Retina (tissue), 1 donor: ENCODE measurements at regions not wholly inside any gene's neighbourhood (a gene's known extent, or its start where the extent isn't known, plus 50 kb on each side); places are given as distances from the start of the nearest gene placed in this dataset.
"Not testable (repeated sequence)": the region's sequence is repeated elsewhere in the genome, so short reads cannot be mapped to it uniquely, and the experiment has no call there.

Experiments used
- DNase-seq: peaks from one replicate; pipeline ENCODE4 v3.0.0-alpha.2; 2016

DNA sequence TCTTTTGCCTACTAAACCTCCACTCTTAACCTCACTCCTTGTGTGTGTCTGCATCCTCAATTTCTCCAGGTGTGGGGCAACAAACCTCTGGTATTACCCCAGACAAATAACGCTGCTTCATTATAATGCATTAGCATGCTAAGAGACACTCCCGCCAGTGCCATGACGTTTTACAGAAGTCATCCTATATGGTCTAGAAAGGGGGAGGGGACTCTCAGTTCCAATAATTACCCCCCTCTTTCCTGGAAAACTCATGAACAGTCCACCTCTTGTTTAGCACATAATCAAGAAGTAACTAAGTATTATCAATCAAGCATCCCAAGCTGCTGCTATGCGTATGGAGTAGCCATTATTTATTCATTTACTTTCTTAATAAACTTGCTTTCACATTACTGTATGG is 364.5 kb downstream of the TYW1 start:
- no peak for DNase-seq

DNA sequence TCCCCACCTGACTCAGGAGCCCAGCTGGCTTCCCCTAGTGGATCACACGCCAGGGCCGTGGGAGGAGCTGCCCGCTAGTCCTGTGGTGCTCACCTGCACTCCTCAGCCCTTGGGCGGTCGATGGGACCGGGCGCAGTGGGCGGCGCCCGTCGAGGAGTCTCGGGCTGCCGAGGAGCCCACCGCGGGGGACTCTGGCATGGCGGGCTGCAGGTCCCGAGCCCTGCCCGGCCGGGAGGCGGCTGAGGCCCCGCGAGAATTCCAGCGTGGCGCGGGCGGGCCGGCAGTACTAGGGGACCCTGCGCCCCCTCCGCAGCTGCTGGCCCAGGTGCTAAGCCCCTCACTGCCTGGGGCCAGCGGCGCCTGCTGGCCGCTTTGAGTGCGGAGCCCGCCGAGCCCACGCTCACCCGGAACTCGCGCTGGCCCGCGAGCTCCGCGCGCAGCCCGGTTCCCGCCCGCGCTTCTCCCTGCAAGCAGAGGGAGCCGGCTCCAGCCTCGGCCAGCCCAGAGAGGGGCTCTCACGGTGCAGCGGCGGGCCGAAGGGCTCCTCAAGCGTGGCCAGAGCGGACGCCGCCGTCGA is 367.9 kb downstream of the TYW1 start:
- no peak for DNase-seq

DNA sequence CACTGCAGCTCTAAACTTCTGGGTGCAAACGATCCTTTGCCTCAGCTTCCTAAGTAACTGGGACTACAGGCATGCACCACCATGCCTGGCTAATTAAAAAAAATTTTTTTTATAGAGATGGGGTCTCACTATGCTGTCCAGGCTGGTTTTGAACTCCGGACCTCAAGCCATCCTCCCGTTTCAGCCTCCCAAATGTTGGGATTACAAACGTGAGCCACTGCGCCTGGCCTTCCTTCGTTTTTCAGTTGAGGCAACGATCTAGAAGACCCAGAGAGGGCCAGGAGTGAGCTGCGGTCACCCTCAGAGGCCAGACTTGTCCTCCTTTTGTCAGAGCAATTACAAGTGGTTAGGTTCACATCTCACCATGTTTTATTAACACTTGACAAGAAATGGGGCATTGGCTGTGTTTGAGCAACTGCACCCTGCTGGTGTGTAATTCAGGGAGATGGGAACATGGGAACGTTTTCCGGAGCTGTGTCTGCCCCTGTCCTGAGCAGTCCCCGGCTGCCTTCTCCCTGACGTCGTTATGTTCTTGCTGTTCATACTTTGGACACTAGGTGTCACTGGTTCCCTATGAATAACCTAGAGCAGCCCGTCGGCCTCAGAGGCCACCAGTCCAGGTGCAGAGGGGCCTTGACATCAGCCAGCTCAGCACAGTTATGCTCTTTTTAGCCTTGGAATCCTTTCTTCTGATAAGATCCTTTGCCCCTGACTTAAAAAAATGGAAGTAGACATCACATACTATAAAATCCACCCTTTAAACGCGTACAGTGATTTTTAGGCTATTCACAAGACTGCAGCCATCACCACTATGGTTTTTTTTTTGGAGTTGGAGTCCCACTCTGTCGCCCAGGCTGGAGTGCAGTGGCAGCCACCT is 375.0 kb downstream of the TYW1 start:
- peak; percentile 87 for DNase-seq

GRCh38 chr7:67373389-67373788 is 376.8 kb downstream of the TYW1 start:
- not testable (repeated sequence) for DNase-seq

DNA sequence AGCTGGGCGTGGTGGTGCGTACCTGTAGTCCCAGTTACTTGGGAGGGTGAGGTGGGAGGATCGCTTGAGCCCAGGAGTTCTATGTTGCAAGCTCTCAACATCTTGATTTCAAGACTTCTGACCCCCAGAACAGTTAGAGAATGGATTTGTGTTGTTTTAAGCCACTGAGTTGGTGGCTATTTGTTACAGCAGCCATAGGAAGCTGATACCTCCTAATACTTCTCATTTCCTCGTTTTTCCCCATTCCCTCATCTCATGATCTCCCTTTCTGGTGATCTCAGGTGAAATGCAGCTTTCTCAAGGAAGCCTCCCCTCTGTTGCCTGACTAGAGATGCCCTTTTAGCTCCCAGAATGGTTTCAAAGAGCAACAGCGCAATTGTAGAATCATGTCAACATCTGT is 378.8 kb downstream of the TYW1 start:
- DNase-seq, result no peak

DNA sequence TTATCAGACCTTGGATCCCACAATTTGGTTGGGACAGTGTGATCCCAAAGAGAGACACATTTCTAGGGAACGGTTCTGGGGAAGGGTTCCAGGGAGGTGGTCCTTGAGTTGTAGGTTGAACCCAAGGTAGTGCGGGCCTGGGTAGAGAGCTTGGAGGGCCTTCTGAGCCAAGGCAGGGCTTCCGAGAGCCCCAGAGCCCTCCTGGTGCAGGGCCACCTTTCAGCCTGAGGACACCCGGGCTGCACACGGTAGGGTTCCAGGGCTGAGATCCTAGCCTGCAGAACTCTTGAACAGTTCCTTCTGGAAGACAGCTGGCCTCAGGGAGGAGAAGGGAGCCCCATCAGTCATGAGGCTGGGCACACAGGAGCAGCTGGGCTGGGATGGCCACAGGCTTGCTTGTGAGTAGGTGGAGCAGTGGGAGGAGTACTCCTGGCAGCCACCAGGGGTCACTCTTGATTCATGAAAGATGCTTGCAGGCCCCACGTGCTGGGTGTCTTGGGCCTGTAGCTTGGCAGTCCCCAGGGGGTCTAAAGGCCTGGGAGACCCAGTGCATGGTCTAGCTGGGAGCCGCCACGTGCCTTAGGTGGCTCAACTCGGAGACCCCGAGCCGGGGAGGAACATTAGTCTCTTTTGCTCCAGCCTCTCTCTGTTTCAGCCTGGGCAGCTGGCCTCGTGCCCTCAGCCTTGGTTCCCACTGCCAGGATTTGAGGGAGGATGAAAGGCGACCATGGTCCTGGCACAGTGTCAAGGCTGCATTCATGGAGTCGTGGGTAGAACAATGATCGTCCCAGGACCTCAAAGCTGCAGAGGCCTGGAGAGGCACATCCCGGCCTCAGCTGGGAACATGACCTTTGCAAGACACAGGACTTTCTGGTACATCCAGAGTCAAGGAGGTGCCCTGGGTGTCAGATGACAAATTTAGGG is 381.6 kb downstream of the TYW1 start:
- DNase-seq, result peak; percentile 90

- DNase-seq, result no peak
Observed at GRCh38 chr7:67380326-67380725, 383.7 kb downstream of the TYW1 start.

- DNase-seq, result no peak
Observed at GRCh38 chr7:67380858-67381257, 384.2 kb downstream of the TYW1 start.

- no peak for DNase-seq
Observed at GRCh38 chr7:67387851-67388250, 391.2 kb downstream of the TYW1 start.

DNA sequence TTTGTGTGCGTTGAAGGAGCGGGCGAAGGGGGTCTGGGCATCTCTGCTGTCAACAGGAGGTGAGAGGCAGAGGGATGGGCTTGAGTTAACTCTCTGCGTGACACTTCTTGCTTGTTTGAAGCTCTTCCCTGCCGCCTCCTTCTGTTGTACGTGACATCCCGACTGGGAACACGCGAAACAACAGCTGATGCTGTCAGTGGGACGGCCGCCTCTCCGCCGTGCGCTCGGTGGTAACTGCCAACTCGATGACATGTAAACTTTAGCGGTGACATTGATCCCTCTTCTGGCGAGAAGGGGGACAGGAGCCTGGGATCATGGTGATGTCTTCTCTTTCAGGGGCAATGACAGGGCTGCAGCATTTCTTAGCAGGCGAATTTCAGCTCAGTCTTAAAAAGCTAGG is 394.5 kb downstream of the TYW1 start:
- DNase-seq, result peak; percentile 48

- DNase-seq, result no peak
Observed at GRCh38 chr7:67392596-67393438, 396.2 kb downstream of the TYW1 start.

DNA sequence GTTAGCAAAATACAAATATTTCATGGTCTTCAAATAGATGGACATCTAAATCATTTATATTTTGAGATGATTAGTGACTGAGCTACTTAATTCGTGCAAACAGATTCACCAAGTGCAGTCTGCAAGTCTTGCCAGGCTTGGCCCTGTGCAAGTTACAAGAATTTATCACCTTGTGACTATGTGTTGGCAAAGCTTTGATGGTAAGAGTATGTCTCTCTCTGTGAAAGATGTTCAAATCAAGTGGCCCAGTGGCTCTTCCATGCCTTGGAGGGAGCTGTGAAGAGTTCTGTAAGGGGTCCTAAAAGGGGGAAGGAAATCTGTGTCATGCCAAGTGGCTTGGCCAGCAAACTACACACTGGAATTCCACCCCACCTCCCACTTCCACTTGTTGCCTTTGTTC is 397.3 kb downstream of the TYW1 start:
- no peak for DNase-seq

DNA sequence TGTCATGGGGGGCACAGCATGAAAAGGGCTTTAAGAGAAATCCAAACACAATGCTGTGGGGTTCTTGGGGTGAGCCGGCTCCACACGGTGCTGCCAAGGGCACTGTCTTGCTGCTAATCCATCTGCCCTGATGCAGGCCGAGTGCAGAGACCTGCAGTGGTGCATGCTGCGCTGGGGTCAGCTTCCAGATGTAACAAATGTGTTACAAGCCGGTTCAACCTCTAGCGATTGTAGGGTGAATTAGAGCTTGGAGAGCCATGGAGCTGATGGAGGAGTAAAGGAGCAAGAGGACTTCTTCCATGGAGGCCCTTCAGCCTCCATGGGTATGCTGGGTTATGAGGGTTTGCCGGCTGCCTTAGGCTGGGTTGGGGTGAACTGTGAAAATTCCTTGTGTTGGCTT is 402.3 kb downstream of the TYW1 start:
- DNase-seq, result no peak

DNA sequence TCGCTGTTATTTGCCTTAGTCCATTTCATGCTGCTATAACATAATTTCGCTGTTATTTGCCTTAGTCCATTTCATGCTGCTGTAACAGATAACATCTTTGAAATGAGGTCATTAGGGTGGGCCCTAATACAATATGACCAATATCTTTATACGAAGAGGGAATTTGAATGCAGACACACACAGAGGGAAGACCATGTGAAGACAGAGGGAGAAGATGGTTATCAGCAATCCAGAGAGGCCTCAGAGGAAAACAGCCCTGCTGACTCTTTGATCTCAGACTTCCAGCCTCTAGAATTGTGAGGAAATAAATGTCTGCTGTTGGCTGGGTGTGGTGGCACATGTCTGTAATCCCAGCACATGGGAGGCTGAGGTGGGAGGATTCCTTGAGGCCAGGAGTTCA is 404.9 kb downstream of the TYW1 start:
- DNase-seq, result no peak

DNA sequence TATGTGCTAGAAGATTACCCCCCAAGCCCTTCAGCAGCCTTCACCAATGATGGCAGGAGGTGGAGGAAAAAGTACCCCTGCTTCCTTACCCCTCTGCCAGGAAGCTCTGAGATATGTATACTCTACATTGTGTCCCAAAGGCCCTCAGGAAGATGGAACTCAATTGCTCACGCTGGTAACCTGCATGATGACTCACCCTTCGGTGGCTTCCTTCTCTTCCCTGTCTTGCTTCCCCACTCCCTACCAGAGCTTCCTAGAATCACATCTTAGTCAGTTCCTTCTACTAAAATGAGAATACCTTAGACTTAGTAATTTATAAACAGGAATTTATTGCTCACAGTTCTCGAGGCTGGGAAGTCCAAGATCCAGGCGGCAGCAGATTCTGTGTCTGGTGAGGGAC is 405.6 kb downstream of the TYW1 start:
- no peak for DNase-seq

DNA sequence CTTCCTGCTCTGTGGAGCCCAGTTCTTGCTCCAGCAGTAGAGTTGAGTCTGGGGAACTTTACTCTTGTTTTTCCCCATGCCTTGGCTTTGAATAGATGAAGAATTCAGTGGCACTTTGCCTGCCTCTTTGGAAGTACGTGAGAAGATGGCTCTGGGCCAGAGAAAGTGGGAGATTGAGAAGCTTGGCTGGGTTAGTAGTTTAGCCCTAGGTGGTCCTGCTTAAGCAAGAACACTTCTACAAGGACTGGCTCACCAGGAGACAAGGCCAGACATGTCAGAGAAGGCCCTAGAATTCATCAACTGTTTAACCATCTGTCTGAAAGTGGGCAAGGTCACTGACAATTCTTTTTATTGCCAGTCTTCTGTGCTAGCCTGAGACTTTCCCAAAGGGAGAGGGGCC is 410.3 kb downstream of the TYW1 start:
- peak; percentile 10 for DNase-seq

- peak; percentile 34 for DNase-seq
Observed at GRCh38 chr7:67407392-67408071, 410.9 kb downstream of the TYW1 start.

- DNase-seq, result no peak
Observed at GRCh38 chr7:67408109-67408508, 411.5 kb downstream of the TYW1 start.

DNA sequence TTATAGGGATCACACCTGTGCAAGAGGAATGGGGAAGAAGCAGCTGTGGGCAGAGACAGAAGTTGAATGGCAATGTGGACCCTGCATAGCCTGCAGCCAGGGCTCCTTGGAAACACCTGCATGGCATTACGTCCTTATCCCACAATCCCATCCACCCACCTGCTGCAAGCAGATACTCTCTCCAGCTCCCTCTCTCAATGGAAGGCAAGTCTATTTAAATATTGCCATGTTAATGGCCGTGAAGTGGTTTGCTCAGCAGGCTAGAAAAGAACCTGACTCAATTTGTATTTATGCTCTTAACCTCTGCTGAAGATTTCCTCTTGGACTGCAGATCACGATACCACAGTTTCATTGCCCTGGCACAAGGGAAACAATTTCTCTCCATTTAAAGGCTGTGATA is 417.0 kb downstream of the TYW1 start:
- DNase-seq, result no peak

DNA sequence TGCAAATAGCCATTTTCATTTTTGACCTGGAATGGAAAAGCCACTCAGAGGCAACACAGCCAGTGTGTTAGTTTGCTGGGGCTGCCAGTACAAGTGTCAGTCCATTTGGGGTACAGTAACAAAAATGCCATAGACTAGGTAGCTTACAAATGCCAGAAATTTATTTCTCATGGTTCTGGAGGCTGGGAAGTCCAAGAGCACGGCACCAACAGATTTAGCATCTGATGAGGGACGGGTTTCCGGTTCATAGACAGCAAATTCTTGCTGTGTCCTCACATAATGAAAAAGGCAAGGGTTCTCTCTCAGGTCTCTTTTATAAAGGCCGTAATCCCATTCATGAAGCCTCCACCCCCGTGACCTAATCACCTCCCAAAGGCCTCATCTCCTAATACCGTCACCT is 418.2 kb downstream of the TYW1 start:
- DNase-seq, result no peak

GRCh38 chr7:67422601-67423000 is 426.0 kb downstream of the TYW1 start:
- no peak for DNase-seq

GRCh38 chr7:67423065-67423464 is 426.4 kb downstream of the TYW1 start:
- DNase-seq, result no peak
